GM21367 (cell line): ENCODE measurements at regions not wholly inside any gene's neighbourhood (a gene's known extent, or its start where the extent isn't known, plus 50 kb on each side); places are given as distances from the start of the nearest gene placed in this dataset.

ENCODE experiments used
- ATAC-seq: cut with Tn5 transposase; IDR thresholded peaks from one replicate; pipeline ENCODE4 v1.9.1; 2021; ENCODE audit not compliant: unreplicated experiment

DNA sequence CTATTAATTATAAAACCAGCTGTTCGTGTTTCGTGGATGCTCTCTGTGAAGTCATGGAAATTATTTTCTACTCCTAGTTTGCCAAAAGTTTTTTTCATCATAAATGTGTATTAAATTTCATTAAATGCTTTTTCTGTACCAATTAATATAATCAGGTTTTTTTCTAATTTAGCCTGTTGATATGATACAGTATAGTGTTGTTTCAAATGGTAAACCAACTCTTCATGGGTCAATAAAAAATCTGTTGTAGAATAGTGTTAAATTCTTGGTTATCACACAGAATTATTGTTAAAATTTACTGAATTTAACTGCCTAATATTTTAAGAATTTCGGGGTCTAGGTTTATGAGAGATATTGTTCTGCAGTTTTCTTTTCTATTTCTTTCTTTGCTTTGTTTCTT lies 505.9 kb upstream of the MANEA start:
- no peak for ATAC-seq

DNA sequence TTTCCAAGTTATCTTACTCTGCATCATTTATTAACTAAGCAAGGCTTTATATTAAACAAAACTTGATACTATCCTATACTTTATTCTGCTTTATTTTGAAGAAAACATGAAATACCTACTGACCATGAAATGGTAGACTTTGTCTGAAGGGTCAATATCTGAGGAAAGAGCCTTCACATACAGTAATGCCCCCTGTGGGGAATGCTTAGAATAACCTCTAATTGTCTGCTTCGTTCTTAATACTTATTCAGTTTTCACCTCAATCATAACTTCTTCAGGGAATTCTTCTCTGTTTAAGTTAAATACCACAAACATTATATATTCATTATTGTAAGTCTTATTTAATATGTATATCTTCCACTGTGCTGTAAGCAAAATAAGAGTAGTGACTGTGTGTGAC lies 498.9 kb upstream of the MANEA start:
- no peak for ATAC-seq

DNA sequence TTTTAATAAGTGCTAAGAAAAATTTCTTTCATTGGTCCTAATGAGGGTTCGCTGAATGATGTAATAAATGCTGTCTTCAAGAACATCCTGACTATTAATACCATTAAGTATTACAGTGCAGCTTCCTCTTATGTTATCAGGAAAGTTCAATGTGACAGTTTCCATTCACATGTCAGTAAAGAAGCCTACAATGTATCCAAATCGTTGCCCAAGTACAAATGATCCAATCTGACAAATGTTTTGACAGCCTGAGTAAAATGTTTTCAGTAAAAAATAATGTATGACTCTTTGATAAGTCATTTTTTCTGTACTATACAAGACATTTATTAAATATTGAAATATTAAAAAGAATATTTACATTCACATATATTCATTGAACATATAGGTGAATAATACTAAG lies 496.1 kb upstream of the MANEA start:
- ATAC-seq: no peak

DNA sequence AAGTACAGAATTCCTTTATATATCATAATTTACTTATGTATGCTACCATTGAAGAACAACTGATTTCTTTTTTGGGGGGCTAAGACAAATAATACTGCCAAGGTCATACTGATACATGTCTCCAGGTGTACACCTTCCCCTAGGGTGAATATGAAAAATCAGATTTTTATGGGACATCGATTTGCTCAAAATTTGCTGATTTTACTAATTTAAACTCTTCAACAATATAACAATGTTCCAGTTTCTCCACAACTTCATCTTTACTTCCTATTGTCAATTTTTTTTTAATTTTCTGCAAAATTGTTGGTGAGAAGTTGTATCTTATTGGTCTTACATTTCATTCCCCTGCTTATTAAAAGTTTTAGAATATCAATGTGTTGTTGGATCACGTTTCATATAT lies 495.4 kb upstream of the MANEA start:
- no peak for ATAC-seq

DNA sequence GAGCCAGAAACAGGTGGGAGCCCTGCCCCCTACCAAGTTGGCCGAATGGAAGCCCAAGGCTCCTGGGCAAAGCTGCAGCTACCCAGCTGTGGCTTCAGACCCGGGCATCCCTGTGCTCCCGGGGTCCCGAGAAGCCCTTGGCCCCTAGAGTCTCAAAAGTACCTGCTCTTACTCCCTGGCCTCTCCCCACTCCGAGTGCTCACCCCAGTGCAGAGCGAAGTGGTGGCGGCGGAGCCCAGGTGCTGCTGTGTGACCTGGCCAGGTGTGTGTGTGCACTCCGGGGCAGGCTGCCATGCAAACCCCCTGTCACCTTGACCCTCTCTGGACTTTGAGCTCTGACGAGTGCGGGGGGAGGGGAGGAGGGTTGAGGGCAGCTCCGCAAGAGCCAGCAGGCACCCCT lies 493.8 kb upstream of the MANEA start:
- no peak for ATAC-seq

DNA sequence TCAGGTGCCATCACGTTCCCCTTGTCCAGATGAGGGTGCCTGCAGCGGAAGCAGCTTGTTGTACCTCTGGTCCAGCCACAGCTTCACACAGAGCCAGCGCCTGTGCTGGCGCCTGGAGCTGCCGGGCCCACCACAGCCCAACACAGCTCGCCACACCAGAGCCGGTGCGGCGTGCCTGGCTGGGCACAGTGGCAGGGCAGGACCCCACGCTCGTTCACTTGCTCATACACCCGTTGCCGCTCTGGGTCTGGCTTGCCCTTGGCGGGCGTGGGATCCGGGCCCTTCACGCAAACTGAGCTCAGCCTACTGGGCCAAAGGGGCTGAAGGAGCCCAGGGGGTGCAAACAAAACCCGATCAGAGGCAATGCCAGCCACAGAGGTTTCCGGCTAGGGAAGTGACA lies 492.5 kb upstream of the MANEA start:
- no peak for ATAC-seq

DNA sequence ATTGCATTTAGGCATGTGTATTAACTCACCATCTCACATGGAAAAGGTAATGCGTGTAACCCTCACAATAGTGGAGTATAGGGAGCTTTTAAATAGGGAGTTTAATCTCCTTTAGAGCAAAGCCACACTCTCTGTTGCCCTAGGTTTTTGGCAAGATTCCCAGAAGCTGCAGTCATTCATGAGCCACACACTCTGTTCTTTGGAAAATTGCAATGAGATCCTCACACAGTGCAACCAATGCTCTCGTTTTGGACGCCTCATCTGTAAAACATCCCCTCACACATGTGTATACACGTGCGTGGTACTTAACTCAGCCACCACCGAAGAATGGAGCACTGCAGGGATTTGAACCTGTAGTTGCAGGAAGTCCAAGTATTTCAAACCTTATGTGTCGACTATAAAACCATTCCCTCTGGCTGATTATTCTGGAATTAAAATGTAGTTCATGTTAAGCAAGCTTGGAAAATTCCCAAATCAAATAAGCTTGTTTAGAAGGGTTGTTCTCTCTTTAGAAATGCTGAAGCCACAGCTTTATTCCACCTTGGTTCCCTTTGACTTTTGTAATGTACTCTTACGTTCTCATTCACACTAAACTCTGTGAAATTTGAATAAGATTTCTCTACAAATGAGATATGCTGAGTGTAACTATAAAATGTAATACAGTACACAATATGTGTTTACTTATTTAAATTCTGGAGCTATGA lies 489.8 kb upstream of the MANEA start:
- no peak for ATAC-seq

DNA sequence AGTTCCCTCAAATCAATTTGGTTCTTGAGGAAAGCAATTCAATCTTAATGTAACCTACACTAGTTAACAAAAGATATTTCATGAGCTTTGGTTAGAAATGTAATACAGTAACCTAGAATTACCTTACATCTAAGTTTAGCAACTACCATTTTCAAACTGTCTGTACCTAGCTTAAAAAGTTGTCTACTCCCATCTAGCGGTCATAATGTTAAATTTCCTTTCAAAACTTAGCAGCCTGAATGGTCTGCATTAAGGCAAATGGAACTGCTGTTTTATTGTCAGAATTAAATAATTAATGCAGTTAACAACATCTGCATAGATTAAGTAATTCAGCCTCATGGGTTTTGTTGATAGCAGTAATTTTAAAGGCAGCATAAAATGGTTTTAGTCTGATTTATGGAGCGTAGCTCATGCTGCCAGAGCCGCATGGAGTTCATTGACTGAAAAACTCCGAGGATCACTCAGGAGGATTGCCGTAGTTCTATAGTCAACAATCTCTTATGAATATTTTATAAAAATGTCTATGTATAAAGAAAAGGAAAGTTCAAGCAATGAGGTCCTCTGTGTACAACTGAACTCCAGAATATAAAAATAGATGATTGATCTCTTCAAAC lies 485.4 kb upstream of the MANEA start:
- peak; percentile 92 for ATAC-seq

DNA sequence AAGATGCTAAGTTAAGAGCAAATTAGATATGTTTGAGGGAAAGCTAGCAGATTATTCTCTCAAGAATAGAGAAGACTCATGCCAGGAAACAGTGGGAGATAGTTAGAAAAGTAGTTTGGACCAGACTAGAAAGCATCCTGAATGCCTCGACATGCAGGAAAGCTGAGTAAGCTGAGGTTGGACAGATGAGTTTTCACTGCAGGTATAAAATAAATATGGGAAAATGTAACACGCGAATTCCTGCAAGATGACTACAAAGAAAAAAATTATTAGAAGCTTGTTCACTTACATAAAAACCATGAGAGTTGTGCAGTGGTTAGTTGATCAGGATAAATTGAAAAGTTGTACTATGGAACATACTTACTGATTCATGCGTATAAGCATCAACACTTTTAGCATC lies 484.2 kb upstream of the MANEA start:
- no peak for ATAC-seq

DNA sequence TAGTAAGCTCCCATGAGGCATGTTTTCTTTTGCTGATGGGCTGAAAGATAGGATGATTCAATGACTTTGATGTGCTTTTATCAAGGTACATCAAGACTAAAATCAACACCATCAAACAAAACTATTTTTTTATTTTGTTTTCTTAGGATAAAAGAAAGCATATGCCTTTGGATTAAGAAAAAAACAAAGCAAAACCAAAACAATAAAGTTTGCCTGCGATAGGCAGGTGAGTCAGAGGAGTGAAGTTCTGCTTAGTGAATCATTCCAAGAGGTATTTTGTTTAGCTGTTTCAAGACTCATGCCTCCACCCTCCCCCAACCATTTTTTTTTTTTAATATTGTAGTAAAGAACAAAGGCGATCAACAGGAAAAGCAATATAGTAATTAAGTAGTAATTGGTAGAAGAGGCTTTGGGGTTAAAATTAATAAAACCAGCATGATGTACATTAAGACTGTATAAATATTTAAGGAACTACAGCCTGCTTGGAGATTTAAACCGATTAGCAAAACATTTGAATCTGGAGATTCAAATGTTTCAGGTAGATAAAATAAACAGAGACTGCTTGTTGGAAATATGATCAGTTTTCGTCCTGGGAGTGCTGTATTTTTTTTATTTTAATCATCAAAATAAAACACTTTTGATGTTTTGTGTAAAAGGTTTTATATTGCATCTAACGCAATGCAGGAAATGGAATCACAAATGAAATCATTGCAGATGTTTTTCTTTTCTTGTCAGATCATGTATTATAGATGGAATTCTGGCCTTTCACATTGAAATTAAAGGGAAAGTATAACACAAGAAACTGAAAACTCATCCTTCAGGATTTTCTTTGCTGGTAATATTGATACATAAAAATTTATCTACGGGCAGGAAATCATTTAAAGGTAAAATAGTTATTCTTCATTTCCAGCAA lies 482.3 kb upstream of the MANEA start:
- ATAC-seq: no peak

DNA sequence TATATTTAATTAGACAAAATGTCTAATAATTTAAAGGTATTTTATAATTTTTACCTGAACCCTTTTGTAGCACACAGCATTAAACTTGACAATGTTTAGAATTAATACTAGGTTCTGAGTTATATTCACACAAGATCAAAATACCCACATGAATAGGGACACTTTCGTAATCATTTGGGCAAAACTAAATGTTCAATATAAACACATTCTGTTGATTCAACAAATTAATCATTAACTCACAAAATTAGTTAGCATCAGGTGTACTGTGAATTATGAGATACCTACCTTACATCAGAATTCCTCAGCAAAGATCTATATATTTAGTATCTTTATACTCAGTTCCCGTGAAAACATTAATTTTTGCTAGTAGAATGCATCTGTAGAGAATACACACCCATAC lies 481.5 kb upstream of the MANEA start:
- no peak for ATAC-seq

DNA sequence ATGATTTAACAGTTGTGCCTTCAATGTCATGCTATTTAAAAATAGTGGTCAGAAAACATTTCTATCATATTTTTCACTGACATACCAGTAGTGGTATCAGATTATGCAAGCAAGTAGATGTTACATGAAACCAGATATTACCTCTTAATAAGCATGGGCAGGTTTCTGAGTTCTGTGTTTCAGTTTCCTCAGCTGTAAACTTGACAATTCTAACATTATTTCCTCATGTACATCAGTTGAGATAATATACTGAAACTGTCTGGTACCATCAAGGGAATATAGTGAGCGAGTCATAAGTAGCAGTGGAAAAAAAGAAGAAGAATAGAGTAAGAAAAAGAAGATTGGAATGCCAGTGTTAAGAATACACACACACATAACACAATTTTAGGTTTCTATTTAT lies 477.9 kb upstream of the MANEA start:
- ATAC-seq: no peak

DNA sequence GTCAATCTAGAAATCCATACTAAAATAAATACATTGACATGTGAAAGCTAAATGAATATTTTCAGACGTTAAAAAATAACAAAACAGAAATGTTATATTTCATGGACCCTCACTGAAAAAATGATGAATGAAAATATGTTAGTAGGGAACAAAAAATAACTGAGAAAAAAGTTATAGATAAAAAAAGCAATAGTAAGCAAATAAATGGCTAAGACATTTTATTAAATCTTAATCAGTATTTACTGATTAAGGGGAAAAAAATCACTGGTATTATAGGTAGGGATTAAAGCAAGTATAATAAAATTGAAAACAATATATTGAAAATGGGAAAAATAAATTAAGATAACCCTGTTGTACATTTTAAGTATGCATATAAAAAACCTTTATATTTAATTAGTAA lies 468.1 kb upstream of the MANEA start:
- ATAC-seq: no peak

DNA sequence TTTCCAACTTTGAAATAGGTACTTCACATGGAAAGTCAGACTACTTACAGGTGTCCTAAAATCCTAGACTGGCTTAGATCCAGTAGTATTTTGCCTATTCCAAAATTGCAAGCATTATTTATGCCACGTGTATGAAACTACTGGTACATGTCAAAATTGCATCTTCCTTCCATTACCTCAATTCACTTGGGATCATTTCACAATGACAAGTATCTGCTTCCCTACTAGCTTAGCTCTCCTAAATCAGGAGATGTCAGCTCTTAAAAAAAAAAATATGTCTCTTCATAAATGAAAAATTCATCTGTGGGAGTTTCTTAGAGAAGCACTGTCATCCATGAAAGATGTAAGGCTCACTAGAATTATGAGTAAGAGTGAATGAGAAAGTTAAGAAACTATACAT lies 466.6 kb upstream of the MANEA start:
- ATAC-seq: no peak

DNA sequence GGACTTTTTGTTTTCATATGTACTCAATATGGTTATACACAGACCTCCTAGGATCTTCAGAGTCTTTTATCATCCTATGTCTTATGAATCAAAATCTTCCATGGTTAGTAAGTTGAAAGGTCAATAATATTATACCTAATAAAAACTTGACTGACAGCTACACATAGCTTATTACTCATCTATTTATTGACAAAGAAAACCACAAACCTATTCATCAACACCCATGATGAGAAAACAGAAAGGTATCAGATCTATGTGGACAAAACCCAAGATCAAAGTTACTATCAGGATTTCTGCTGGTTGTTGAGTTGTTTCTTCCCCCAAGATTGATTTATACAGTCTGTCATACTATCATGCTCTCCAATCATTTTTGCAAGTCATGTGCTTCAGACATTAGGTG lies 460.1 kb upstream of the MANEA start:
- no peak for ATAC-seq

DNA sequence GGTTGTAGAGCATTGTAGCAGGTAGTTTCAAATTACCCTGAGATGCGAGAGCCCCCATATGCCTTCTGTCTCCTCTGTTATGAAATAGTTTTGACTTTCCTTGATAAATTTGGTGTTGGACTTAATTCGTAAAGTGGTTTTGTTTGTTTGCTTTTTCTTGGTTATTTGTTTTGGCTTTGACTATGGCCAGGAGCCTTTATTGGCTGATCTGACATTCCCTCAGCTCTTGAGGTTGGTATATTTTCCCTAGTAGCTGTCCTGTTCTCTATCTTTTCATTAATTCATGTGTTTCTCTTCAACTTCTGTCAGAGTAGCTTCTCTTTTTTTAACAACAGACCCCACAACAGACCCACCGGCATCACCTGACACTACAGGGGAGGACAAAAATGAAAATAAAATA lies 457.4 kb upstream of the MANEA start:
- no peak for ATAC-seq

DNA sequence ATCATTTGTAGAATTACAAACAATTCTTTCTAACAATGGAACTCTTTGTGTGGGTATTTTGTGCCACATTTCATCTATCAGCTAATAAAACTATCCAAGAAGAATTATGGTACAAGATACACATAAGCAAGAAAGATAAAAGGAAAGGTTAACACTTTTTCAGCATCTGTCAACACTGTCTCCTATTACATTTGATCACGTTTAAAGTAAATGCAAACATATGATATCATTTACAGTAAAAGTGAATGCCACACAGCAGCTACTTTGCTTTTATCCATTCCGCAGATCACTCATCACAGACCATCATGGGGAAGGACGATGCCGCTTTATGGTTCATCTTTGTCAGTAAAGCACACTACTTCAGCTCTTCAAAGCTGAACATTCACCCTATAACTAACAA lies 456.4 kb upstream of the MANEA start:
- no peak for ATAC-seq

DNA sequence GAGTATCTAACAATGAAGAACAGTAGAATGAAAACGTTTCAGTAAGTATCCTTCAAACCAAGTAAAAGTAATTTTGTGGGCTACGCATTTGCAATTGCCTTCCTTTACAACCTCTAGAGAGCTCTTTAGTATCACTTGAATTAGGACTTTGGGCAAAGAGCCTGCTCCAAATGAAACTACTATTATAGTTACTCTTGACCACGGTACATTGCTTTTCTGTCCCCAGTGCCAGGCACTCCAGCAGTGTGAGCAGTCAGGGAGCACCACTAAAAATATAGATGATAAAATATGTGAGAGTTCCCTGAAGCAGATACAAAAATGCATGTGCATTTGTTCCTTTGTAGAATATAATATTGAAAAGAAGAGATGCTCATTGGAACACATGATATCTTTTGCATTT lies 450.1 kb upstream of the MANEA start:
- ATAC-seq: no peak

DNA sequence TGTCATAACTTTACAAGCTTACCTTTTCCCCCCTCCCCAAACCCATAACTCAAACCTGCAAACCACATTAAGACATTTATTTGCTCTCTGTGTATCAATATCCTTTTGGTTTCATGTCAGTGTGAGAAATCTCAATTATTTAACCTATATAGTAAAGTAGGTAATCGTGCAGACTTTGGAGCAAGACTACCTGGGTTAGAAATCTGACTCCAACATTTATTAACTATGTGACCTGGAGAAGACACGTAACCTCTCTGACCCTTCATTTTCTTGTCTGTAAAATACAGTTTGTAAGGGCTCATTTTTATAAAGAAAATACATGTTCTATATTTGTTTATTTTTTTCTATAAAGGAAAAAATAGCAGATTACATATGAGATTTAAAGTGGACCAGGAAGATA lies 448.9 kb upstream of the MANEA start:
- no peak for ATAC-seq

DNA sequence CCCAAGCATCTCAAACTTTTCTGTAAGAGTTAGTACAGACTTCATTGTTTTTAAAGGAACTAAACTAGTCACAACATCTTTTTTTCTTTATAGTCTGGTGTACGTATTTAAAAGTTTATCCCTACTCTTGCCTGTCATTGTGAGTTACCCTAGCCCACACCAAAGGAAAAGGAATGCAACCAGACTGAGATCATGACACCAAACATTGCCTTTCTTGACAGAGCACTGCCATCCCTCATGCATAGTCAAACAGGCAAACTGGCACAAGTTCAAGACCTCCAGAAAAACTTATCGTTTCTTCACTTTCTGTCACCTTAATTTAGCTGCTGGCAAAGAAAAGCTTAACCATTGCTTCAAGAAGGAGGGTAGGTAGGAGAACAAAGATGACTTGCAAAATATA lies 448.4 kb upstream of the MANEA start:
- ATAC-seq: no peak

DNA sequence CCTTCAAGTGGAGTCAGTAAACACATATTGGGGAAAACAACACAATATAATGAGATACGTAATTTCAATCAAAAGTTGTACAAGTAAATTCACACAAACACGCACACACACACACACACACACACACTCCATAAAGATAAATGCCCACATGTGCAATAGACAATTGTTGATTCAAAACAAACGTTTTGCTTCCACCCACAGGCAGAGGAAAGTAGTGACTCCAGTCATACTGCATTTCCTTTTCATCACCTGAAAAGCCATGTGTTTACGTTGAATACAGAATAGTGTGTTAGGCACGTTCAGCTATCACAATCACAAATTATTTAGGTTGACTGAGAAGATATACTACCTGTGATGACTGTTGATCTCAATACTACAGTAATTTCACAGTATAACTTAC lies 443.8 kb upstream of the MANEA start:
- ATAC-seq: no peak

DNA sequence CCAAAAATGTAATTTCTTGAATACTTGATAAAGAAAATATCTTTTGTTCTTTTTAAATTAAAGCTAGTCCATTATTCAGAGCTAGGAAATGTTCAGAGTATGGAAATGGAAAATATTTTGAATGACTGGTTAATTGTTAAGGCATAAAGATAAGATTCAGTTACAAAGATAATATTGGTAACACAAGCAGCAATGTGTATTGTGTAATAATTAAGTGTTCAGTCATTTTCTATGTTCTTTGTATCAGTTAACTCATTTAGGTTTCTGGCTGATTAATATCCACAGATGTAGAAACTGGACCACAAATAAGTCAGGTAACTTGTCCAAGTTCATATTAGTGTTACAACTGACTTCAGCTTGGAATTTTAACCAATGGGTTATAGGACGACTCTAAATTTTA lies 442.2 kb upstream of the MANEA start:
- ATAC-seq: no peak
